ENCODE measurements at regions not wholly inside any gene's neighbourhood (a gene's known extent, or its start where the extent isn't known, plus 50 kb on each side); places are given as distances from the start of the nearest gene placed in this dataset.

DNA sequence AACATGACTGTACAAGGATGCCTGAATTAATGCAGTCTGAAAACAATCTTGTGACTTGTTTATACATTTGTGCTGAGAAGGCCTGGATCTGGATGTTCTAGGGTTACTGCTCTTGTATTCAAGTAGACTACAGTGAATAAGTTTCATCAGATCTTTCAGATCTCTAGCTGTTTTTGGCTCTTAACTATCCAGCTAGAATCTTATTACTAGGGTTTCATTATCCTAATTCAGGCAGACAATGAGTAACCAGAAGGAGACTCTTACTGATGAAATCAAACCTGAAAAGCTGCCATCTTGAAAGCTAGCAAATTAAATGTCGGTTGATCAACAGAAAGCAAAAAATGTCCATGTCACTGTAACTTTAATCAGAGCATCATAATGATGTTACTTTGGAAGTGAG is 112.5 kb upstream of the KCNK2 start:
- no peaks in the 10 kb centered on the region for H3K9me3 ChIP-seq (ENCODE audit: low read depth, low read length, poor library complexity, severe bottlenecking)
- no peaks in the 10 kb centered on the region for H3K36me3 ChIP-seq (ENCODE audit: insufficient read depth, low read length, poor library complexity, severe bottlenecking)
- ChIA-PET POLR2A (ENCODE audit: low non-redundant PET) (no interaction called here), CTCF (no interaction called here)
- intact Hi-C loops (cut with micrococcal nuclease; ENCODE audit: unreplicated experiment): no loop called here
- BruUV-seq (replicated peaks): no TSS peak
- no peaks in the 10 kb centered on the region for H3K4me1 ChIP-seq (ENCODE audit: insufficient read depth, low read length, poor library complexity, severe bottlenecking)
- no peak for DNase-seq (ENCODE audit: low spot score)
- H3K27me3 ChIP-seq (replicated peaks; ENCODE audit: insufficient read depth, low read depth, low read length, poor library complexity): peaks cover 20% of the 10 kb centered on the region
- TF ChIP-seq, protein P1, sequence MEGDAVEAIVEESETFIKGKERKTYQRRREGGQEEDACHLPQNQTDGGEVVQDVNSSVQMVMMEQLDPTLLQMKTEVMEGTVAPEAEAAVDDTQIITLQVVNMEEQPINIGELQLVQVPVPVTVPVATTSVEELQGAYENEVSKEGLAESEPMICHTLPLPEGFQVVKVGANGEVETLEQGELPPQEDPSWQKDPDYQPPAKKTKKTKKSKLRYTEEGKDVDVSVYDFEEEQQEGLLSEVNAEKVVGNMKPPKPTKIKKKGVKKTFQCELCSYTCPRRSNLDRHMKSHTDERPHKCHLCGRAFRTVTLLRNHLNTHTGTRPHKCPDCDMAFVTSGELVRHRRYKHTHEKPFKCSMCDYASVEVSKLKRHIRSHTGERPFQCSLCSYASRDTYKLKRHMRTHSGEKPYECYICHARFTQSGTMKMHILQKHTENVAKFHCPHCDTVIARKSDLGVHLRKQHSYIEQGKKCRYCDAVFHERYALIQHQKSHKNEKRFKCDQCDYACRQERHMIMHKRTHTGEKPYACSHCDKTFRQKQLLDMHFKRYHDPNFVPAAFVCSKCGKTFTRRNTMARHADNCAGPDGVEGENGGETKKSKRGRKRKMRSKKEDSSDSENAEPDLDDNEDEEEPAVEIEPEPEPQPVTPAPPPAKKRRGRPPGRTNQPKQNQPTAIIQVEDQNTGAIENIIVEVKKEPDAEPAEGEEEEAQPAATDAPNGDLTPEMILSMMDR (conservative IDR thresholded peaks at IDR 0.05; ENCODE audit: low read depth, low read length): no peak
- no peak for TF ChIP-seq EZH2 (IDR thresholded peaks at IDR 0.05; ENCODE audit: borderline replicate concordance, low read depth, low read length, poor library complexity, severe bottlenecking)
- H3K4me3 ChIP-seq (ENCODE audit: low read depth, low read length, poor library complexity, severe bottlenecking): no peak overlapping the region
- H3K27ac ChIP-seq (ENCODE audit: low read depth, low read length, poor library complexity, severe bottlenecking): no peak overlapping the region

DNA sequence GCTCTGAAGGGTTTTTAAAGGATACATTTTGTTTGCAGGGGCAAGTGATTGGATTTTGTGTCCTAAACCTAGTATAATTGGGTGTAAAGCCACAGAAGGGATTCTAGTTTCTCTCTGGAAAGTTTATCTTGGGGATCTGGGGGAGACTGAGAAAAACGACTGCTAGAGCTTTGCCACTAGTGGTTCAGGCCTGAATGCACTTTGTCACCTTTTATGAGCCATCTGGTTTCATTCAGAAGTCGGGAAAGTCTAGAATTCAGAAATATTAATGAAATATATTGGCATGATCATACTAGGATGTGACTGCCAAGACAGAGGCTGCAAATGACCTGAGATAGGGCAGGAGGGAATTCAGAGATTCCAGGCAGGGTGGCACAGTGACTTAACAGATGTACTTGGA is 111.5 kb upstream of the KCNK2 start:
- Histone ChIP-seq H3K27me3 (replicated peaks; ENCODE audit: insufficient read depth, low read depth, low read length, poor library complexity) (peaks cover 30% of the 10 kb centered on the region), H3K4me3 (ENCODE audit: low read depth, low read length, poor library complexity, severe bottlenecking) (no peak overlapping the region), H3K4me1 (ENCODE audit: insufficient read depth, low read length, poor library complexity, severe bottlenecking) (no peaks in the 10 kb centered on the region), H3K9me3 (ENCODE audit: low read depth, low read length, poor library complexity, severe bottlenecking) (no peaks in the 10 kb centered on the region), H3K36me3 (ENCODE audit: insufficient read depth, low read length, poor library complexity, severe bottlenecking) (no peaks in the 10 kb centered on the region), H3K27ac (ENCODE audit: low read depth, low read length, poor library complexity, severe bottlenecking) (no peak overlapping the region)
- POLR2A ChIA-PET (ENCODE audit: low non-redundant PET): no interaction called here
- no peak for DNase-seq (ENCODE audit: low spot score)
- CTCF ChIA-PET: no interaction called here
- TF ChIP-seq, protein P1 (conservative IDR thresholded peaks at IDR 0.05; ENCODE audit: low read depth, low read length): no peak
- no peak for TF ChIP-seq EZH2 (IDR thresholded peaks at IDR 0.05; ENCODE audit: borderline replicate concordance, low read depth, low read length, poor library complexity, severe bottlenecking)
- intact Hi-C loops (cut with micrococcal nuclease; ENCODE audit: unreplicated experiment): no loop called here
- no TSS peak for BruUV-seq (replicated peaks)

DNA sequence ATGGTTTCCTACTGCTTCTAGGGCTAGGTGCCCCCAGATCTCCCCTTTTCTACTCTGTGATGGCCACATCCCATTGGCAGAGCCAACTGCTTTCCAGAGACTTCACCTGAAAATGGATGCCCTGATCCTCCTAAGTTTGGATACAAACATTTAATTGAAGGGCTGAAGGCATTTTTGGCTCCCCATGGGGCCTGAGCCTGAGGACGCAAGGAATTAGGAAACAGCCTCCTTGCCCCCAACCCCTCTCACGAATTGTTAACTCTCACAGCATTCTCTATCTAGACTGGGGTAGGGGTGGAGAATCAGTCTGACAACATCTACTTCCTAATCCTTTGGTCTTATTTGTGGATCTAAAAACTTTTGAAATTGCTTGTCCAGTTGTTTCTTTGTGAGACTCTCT is 108.5 kb upstream of the KCNK2 start:
- Histone ChIP-seq H3K27me3 (replicated peaks; ENCODE audit: insufficient read depth, low read depth, low read length, poor library complexity) (peaks cover 53% of the 10 kb centered on the region), H3K36me3 (ENCODE audit: insufficient read depth, low read length, poor library complexity, severe bottlenecking) (no peaks in the 10 kb centered on the region), H3K27ac (ENCODE audit: low read depth, low read length, poor library complexity, severe bottlenecking) (no peak overlapping the region), H3K4me1 (ENCODE audit: insufficient read depth, low read length, poor library complexity, severe bottlenecking) (no peaks in the 10 kb centered on the region), H3K9me3 (ENCODE audit: low read depth, low read length, poor library complexity, severe bottlenecking) (no peaks in the 10 kb centered on the region), H3K4me3 (ENCODE audit: low read depth, low read length, poor library complexity, severe bottlenecking) (no peak overlapping the region)
- no peak for TF ChIP-seq EZH2 (IDR thresholded peaks at IDR 0.05; ENCODE audit: borderline replicate concordance, low read depth, low read length, poor library complexity, severe bottlenecking)
- TF ChIP-seq, protein P1 (conservative IDR thresholded peaks at IDR 0.05; ENCODE audit: low read depth, low read length): no peak
- CTCF ChIA-PET: no interaction called here
- intact Hi-C loops (cut with micrococcal nuclease; ENCODE audit: unreplicated experiment): no loop called here
- no TSS peak for BruUV-seq (replicated peaks)
- POLR2A ChIA-PET (ENCODE audit: low non-redundant PET): no interaction called here
- no peak for DNase-seq (ENCODE audit: low spot score)
